VCaP (cell line): ENCODE measurements at regions not wholly inside any gene's neighbourhood (a gene's known extent, or its start where the extent isn't known, plus 50 kb on each side); places are given as distances from the start of the nearest gene placed in this dataset.

ENCODE experiments used
- H3K27ac ChIP-seq: fragments of 450-650 bp; 2 replicates; pipeline ENCODE4 v1.5.1; 2017
- TF ChIP-seq, protein P1 (sequence below): fragments of 450-650 bp; conservative IDR thresholded peaks from 2 replicates; pipeline ENCODE4 v1.5.1; 2017; ENCODE audit warnings: mild to moderate bottlenecking, moderate library complexity

- no peak overlapping the region for H3K27ac ChIP-seq
- TF ChIP-seq, protein P1, sequence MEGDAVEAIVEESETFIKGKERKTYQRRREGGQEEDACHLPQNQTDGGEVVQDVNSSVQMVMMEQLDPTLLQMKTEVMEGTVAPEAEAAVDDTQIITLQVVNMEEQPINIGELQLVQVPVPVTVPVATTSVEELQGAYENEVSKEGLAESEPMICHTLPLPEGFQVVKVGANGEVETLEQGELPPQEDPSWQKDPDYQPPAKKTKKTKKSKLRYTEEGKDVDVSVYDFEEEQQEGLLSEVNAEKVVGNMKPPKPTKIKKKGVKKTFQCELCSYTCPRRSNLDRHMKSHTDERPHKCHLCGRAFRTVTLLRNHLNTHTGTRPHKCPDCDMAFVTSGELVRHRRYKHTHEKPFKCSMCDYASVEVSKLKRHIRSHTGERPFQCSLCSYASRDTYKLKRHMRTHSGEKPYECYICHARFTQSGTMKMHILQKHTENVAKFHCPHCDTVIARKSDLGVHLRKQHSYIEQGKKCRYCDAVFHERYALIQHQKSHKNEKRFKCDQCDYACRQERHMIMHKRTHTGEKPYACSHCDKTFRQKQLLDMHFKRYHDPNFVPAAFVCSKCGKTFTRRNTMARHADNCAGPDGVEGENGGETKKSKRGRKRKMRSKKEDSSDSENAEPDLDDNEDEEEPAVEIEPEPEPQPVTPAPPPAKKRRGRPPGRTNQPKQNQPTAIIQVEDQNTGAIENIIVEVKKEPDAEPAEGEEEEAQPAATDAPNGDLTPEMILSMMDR, result no peak
Observed at GRCh38 chr5:44511596-44511995, 122.4 kb upstream of the FGF10 start.

GRCh38 chr5:44506561-44506960, 117.3 kb upstream of the FGF10 start:
- TF ChIP-seq, protein P1, result no peak
- no peak overlapping the region for H3K27ac ChIP-seq

DNA sequence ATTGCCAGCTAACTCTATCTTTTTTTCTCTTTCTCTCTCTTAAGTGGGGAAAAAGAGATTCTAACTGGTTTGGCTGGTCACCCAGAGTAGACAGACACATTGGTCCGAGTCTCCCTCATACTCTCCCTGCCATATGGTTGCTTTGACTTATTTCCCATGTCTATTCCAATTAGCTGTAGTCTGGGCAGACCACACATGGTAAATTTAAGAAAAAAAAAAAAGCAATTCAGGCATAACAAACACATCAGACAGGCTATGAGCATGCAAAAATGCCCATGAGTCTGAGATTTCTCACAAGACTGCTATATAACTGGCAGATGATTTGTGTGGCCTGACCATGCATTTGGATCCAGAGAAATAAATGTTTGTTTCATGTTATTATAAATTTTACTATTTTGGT, 110.2 kb upstream of the FGF10 start:
- TF ChIP-seq, protein P1, result no peak
- H3K27ac ChIP-seq, result no peak overlapping the region

- TF ChIP-seq, protein P1, result no peak
- no peak overlapping the region for H3K27ac ChIP-seq
Observed at GRCh38 chr5:44497606-44498005, 108.4 kb upstream of the FGF10 start.

DNA sequence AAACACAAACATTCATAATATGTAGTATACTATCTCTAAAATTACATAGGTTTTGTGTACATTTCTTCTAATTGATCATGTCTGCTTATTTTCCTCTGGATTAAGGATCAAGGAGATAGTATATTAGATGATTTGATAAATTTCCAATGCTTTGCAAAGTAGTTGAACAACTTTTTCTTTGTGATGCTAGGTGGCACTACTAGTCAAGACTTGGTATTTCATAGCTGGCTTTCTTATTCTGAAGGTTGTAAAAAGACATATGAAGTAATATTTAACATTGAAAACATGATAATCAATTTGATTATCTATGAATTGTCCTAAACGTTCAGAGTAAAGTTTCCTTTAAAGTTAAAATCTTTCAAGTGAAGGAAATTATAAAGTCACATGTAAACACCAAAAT, 106.1 kb upstream of the FGF10 start:
- TF ChIP-seq, protein P1, result 0 out of 2 replicates have a peak, but pooled peaks have one; percentile 6
- no peak overlapping the region for H3K27ac ChIP-seq

DNA sequence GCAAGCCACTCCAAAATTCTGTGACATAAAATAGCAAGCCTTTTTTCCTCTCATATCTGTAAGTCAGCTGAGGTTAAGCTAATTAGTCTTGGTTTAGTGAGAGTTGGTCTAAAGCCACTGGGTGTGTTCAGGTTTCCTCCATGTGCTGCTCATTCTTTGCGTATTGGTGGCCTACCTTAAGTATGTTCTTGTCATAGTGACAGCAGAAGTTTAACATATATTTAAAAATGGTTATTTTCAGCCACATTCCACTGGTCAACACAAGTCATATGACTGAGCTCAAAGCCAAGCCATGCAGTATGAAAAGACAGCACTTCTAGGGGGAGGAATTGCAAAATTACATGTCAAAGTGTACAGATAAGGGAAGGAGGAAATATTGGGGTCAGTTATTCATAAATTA, 100.5 kb upstream of the FGF10 start:
- H3K27ac ChIP-seq, result no peak overlapping the region
- TF ChIP-seq, protein P1, result no peak

GRCh38 chr5:44486591-44486990, 97.4 kb upstream of the FGF10 start:
- no peak overlapping the region for H3K27ac ChIP-seq
- TF ChIP-seq, protein P1, result no peak

- no peak overlapping the region for H3K27ac ChIP-seq
- TF ChIP-seq, protein P1, result no peak
Observed at GRCh38 chr5:44454002-44454401, 64.8 kb upstream of the FGF10 start.
